ENCODE measurements at regions not wholly inside any gene's neighbourhood (a gene's known extent, or its start where the extent isn't known, plus 50 kb on each side); places are given as distances from the start of the nearest gene placed in this dataset.
"Not testable (repeated sequence)": the region's sequence is repeated elsewhere in the genome, so short reads cannot be mapped to it uniquely, and the experiment has no call there.

DNA sequence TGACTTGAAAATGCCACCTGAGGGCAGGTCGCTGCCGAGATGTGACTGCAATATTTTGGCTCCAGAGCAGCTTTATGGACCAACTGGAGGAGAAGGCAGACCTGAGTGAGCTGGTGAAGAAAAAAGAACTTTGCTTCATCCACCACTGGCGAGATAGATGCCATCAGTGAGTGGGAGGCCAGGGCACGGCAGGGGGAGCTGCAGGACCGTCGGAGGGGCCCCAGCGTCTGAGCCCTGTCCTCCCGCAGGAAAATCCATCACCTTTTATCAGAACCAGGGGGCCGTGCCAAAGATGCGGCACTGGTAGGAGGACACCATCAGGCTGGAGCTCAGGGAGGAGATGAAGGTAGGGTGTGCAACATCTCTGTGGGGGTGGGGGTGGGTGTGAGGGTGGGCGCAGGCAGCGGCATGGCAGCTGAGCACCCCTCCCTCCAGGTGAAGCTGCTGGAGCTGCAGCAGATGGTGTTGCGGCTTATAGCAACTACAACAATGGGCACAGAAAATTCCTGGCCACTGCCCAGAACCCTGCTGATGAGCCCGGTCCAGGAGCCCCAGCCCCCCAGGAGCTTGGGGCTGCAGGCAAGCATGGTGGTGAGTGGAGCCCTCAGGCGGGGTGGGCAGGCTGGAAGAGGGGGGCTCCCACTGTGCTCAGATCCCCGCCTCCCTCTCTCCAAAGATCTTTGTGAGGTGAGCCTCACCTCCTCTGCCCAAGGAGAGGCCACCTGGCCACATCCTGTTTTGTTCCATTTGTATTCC, 102.4 kb upstream of the FAN1 start:
- H3K4me3 Mint-ChIP-seq, H3K9me3 Mint-ChIP-seq, H3K4me1 Mint-ChIP-seq, DNase-seq, H3K36me3 Mint-ChIP-seq, H3K27me3 Mint-ChIP-seq, H3K27ac Mint-ChIP-seq: not testable (repeated sequence)

DNA sequence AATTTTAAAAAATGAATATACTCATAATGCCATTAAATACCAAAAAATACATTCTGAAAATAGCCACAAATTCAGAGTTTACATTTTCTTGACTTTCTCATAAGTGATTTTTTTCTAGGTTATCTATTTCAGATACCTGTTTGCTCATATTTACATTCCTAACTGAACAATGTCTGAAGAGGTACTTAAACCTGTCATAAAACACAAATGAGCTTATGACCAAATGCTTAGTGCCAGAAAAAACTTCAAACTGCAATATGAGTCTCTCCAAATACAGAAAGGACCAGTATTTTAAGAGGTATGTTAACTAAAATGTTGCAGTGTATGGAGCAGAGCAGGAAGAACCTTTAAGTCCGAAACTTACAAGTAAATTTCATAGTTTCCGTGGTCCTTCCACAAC, 101.7 kb upstream of the FAN1 start:
- H3K4me3 Mint-ChIP-seq, H3K36me3 Mint-ChIP-seq, H3K4me1 Mint-ChIP-seq, DNase-seq, H3K27me3 Mint-ChIP-seq, H3K9me3 Mint-ChIP-seq, H3K27ac Mint-ChIP-seq: not testable (repeated sequence)

DNA sequence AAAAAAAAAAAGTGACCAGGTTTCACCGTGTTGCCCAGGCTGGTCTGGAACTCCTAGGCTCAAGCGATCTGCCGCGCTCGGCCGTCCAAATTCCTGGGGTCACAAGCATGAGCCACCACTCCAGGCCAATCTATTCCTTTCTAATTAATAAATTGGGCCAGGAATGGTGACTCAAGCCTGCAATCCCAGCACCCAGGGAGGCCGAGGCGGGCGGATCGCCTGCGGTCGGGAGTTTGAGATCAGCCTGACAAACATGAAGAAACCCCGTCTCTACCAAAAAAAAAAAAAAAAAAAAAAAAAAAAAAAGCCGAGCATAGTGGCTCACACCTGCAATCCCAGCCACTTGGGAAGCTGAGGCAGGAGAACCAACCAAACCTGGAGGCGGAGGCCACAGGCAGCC, 100.0 kb upstream of the FAN1 start:
- H3K36me3 Mint-ChIP-seq, H3K4me3 Mint-ChIP-seq, H3K9me3 Mint-ChIP-seq, H3K27me3 Mint-ChIP-seq, H3K4me1 Mint-ChIP-seq, H3K27ac Mint-ChIP-seq, DNase-seq: not testable (repeated sequence)

DNA sequence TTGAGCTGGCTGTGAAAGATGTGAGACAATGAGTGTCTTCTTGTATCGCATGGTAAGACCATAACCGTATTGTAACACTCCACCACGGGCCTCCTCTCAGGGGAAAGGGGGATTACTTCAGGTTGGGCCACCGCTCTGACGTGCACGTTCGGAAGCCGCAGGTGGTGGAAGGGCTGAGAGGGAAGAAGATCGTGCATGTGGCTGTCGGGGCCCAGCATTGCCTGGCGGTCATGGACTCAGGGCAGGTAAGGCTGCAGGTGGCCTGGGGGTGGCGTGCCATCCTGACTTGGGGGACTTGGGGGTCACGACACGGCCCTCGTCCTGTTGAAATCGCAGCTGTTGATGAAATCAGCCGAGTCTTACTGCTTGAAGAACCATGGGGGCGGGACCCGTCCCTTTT, 87.3 kb upstream of the FAN1 start:
- Mint-ChIP-seq H3K27ac (no peak overlapping the region), H3K36me3 (no peaks in the 10 kb centered on the region), H3K9me3 (no peaks in the 10 kb centered on the region), H3K4me1 (no peaks in the 10 kb centered on the region), H3K27me3 (no peaks in the 10 kb centered on the region), H3K4me3 (no peak overlapping the region)
- no peak for DNase-seq

DNA sequence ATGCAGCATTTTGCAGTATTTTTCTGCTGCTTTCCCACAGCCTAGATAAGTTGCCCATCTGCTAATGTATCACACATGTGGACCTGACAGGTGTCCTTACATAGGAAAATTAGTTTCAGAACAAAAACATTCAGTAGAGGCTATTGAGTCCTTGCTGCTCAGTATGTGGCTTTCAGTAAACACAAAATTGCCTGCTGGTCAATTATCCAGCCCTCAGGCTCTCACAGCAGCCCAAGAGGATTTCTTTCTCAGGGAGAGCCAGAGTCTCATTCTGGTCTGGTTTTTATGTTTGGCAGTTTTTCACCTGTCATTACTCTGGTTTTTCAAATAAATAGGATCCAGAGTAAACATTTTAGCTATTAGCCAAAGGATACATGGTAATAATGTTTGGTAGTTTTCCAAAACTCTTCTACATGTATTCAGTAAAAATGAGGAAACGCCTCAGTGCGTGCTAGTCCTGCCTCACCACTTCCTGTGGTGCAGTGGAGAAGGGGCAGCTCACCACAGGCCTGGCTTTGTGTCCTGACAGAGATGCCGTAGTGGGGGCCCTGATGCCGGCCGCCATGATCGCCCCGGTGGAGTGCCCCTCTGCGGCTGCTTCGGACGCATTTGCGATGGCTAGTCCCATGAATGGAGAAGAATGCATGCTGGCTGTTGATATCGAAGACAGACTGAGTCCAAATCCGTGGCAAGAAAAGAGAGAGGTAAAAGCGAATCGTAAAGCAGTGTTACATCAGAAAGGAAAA, 80.5 kb upstream of the FAN1 start:
- H3K27me3 Mint-ChIP-seq, H3K9me3 Mint-ChIP-seq, H3K36me3 Mint-ChIP-seq: not testable (repeated sequence)
- Mint-ChIP-seq H3K27ac (peak overlapping the region; percentile 98), H3K4me3 (peak overlapping the region; percentile 87), H3K4me1 (peaks cover 12% of the 10 kb centered on the region)
- DNase-seq, result peak; percentile 69

DNA sequence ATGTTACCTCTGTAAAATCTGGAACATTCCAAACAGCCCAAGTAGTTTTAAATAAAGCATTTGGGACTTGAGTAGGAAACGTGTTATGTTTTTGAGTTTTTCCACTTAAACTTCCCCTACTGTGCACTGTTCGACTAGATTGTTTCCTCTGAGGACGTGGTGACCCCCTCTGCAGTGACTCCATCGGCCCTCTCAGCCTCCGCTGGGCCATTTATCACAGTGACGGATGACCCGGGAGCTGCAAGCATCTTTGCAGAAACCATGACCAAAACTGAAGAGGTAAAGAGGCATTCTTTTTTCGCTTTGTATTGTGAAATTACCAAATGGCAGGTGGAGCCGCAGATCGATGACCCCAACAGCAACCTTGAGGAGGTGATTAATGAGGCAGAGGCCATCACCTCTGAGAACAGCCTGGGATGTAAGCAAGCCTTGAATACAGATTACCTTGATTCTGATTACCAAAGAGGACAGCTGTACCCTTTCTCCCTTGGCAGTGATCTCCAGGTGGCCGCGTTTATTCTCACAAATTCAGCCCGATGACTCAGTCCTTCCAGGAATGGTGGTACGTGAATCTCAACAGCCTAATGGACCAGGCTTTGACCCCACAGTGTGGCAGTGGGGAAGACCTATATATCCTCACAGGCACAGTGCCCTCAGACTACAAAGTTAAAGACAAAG, 79.1 kb upstream of the FAN1 start:
- no peak for DNase-seq
- no peaks in the 10 kb centered on the region for H3K9me3 Mint-ChIP-seq
- H3K36me3 Mint-ChIP-seq, result peaks cover 7% of the 10 kb centered on the region
- H3K27me3 Mint-ChIP-seq, result no peaks in the 10 kb centered on the region
- H3K4me1 Mint-ChIP-seq, result peaks cover 12% of the 10 kb centered on the region
- H3K27ac Mint-ChIP-seq, result peak overlapping the region; percentile 68
- H3K4me3 Mint-ChIP-seq, result peak overlapping the region; percentile 87

DNA sequence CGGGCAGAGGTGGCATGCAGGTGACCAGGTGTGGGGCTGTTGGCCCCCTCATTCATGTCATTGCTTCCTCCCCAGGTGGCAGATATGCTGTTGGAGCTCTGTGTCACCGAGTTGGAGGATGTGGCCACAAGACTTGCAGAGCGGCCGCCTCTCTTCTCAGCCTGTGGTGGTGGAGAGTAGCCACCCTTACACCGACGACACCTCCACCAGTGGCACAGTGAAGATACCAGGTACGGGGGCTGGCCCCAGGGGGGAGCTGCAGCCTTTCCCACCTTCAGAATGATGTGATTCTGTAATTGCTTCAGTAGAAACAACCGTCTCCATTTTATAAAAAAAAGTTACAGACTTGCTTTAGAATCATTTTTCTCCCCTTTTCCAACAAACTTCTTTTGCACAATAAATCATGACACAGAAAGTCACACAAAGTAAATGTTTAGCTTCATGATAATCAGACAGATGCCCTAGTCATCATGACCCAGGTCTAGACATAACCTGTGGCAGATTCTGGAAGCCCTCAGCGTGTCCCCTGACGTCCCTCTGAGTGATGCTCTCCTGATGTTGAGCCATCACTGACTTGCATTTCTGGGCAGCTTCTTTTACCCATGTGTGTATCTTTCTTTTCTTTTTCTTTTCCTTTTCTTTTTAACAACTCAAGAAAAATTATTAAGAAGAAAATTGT, 76.0 kb upstream of the FAN1 start:
- Mint-ChIP-seq H3K4me3 (no peak overlapping the region), H3K4me1 (peaks cover 10% of the 10 kb centered on the region), H3K27ac (peak overlapping the region; percentile 35), H3K36me3 (peaks cover 8% of the 10 kb centered on the region), H3K27me3 (no peaks in the 10 kb centered on the region), H3K9me3 (no peaks in the 10 kb centered on the region)
- no peak for DNase-seq

DNA sequence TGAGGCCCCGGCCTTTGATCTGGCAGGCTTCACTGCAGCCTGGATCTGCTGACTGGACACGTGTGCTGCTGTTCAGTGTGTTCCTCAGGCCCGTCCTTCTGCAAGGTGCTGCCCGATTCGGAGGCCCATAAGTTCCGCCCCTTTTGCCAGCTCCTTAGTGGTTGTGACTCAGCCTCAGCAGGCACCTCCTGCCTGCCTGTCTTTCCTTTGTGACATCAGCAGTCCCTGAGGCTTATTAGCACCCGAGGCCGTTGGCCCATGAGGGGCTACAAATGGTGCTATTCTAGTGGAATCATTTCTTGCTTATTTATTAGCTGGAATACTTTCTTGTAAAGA, 75.4 kb upstream of the FAN1 start:
- not testable (repeated sequence) for H3K27me3 Mint-ChIP-seq, H3K4me3 Mint-ChIP-seq, H3K36me3 Mint-ChIP-seq, H3K9me3 Mint-ChIP-seq, DNase-seq
- Mint-ChIP-seq H3K4me1 (peaks cover 12% of the 10 kb centered on the region), H3K27ac (peak overlapping the region; percentile 35)

DNA sequence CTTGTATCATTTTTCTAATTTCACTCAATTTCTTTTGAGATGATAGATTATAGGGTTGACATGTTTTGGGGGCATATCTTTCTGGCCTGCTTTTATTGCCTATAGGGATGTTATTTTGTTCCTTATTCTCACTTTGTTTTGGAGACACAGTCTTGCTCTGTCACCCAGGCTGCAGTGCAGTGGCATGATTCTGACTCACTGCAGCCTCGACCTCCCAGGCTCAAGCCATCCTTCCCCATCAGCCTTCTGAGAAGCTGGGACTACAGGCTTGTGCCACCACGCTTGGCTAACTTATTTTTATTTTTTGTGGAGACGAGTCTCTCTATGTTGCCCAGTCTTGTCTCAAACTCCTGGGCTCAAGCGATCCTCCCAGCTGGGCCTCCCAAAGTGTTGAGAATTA, 72.8 kb upstream of the FAN1 start:
- H3K9me3 Mint-ChIP-seq, result no peaks in the 10 kb centered on the region
- no peaks in the 10 kb centered on the region for H3K27me3 Mint-ChIP-seq
- no peak overlapping the region for H3K4me3 Mint-ChIP-seq

DNA sequence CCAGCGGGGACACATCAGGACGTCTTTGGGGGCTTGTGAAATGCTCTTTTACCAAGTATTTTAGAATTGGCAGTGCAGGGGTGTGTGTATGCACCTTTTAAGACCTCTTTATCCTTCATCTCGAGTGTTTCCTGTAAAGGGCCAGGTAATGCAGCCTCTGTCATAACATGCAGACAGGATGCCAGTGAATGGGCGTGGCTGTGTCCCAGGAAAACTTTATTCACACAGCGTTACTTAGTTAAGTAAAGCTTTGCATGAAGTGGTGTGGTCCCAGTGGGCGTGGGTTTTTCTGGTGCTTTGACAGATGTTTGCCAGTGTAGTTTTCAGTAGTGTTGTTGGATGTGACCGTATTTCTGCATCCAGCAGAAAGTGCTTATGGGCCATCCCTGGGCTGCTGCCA, 70.3 kb upstream of the FAN1 start:
- not testable (repeated sequence) for DNase-seq, H3K4me3 Mint-ChIP-seq, H3K4me1 Mint-ChIP-seq, H3K9me3 Mint-ChIP-seq, H3K27me3 Mint-ChIP-seq
- H3K27ac Mint-ChIP-seq, result peak overlapping the region; percentile 63
- peaks cover 11% of the 10 kb centered on the region for H3K36me3 Mint-ChIP-seq

More for the DNA sequence above, 72.8 kb upstream of the FAN1 start:
- Mint-ChIP-seq H3K27ac (no peak overlapping the region), H3K36me3 (peaks cover 11% of the 10 kb centered on the region), H3K4me1 (peaks cover 9% of the 10 kb centered on the region)
- DNase-seq, result no peak

DNA sequence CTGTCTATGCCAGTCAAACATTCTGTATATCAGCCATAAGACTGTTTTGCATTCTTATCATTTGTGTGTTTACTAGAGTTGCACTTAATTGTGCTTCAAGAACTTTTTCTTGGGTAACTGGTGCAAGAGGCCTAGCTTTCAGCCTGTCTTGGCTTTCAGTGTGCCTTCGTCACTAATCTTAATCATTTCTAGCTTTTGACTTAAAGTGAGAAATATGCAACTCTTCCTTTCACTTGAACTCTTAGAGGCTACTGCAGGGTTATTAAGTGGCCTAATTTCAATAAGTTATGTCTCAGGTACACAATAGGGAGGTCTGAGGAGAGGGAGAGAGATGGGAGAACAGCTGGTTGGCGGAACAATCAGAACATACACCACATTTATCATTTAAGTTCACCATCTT, 62.1 kb upstream of the FAN1 start:
- not testable (repeated sequence) for DNase-seq, H3K27ac Mint-ChIP-seq, H3K9me3 Mint-ChIP-seq, H3K4me3 Mint-ChIP-seq, H3K27me3 Mint-ChIP-seq
- peaks cover 20% of the 10 kb centered on the region for H3K4me1 Mint-ChIP-seq
- peaks cover 24% of the 10 kb centered on the region for H3K36me3 Mint-ChIP-seq

DNA sequence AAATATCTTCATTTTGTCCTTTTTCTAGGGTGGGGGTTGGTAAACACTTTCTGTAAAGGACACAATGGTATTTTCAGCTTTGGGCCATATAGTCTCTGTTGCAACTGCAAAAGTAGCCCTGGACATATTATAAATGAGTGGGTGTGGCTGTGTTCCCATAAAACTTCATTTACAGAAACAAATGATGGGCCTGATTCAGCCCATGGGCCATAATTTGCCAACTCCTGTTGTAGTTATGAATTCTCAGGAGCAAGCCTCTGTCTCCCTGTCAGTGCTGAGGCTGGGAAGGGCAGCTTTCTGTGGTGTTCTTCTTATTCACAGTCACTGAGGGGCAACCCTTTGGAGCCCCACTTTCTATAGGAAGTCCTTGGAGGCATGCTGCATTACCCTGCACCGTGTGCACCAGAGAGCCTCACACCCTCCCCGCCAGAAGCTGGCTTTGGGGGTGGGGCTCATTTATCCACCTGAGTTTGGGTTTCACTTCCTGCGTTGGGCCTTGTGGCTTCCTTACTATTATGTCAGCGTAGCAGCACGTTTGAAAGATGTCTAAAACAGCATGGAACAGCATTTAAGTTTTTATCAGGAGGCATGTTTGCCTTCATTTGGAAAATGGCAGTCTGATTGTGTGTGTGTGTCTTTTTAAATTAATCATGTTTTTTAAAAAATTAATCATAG, 60.8 kb upstream of the FAN1 start:
- H3K4me3 Mint-ChIP-seq, H3K9me3 Mint-ChIP-seq, H3K27me3 Mint-ChIP-seq: not testable (repeated sequence)
- peak; percentile 16 for DNase-seq
- peaks cover 27% of the 10 kb centered on the region for H3K36me3 Mint-ChIP-seq
- H3K27ac Mint-ChIP-seq, result peak overlapping the region; percentile 50
- peaks cover 20% of the 10 kb centered on the region for H3K4me1 Mint-ChIP-seq

DNA sequence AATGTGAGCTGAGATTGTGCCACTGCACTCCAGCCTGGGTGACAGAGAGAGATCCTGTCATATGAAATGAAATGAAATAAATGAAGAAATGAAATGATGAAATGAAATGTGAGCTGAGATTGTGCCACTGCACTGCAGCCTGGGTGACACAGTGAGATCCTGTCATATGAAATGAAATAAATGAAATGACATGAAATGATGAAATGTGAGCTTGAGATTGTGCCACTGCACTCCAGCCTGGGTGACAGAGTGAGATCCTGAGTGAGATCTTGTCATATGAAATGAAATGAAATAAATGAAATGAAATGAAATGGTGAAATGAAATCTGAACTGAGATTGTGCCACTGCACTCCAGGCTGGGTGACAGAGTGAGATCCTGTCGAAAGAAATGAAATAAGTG, 58.2 kb upstream of the FAN1 start:
- H3K9me3 Mint-ChIP-seq, DNase-seq, H3K4me3 Mint-ChIP-seq, H3K27me3 Mint-ChIP-seq: not testable (repeated sequence)
- peak overlapping the region; percentile 11 for H3K27ac Mint-ChIP-seq
- peaks cover 20% of the 10 kb centered on the region for H3K4me1 Mint-ChIP-seq
- peaks cover 26% of the 10 kb centered on the region for H3K36me3 Mint-ChIP-seq
